ENCODE measurements at regions not wholly inside any gene's neighbourhood (a gene's known extent, or its start where the extent isn't known, plus 50 kb on each side); places are given as distances from the start of the nearest gene placed in this dataset.
"Not testable (repeated sequence)": the region's sequence is repeated elsewhere in the genome, so short reads cannot be mapped to it uniquely, and the experiment has no call there.

DNA sequence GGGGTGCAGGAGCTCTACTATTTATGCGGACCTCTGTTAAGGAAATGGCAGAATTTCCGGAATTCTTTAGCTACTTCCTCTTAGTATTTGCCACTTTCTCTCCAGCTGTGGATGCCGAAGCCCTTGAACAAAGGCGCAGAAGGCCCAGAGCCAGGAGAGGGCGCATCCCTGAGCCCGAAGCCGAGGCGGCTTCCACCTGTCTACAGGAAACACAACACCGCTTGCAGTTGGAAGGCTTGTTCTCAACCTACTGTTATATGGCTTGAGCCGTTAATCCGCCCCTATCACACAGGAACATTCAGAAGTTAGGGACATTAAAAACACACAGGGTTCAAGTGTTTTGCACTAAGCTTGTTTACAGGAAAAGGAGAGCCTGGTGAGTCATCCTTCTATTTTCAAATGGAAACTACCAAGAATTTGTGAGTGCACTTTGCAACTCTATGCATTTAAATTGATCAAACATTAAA lies 417.1 kb downstream of the BCKDHB start:
- intact Hi-C loops (cut with micrococcal nuclease): no loop called here

DNA sequence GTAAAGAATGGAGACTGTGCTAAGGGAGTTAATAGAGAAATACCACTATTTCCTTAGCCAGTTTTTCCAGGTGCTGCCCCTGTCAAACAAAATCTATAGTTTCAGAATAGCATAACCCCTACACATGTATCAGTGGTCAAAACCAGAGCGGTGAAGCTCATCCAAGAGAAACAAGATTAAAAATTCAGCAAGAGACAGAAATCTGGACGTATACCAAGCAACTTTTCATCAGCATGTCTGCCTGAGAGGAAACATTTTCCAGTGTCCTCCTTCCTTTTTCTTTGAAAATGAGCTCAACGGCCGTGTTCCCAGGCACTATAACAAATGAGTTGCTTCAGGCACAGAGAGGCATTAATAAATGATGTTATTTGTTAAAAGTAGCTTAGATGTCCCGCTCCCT lies 416.5 kb downstream of the BCKDHB start:
- intact Hi-C loops (cut with micrococcal nuclease): no loop called here

DNA sequence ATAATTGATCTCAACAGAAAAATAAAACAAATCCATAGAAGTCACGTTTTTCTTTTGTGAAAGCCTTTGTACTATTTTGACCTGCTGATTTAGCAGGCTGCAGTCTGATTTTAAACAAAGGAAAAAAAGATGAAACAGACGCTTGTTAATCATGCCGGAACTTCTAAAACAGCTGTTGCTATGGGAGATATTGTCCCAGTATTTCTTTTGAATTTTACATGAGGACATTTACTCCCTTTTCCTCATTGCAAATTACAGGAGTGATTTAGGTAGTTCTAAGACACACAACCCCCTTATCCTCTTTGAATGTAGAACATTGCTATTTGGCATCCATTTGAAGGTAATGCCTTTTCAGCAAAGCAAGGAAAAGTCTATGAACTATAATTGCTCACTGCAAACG lies 416.1 kb downstream of the BCKDHB start:
- intact Hi-C loops (cut with micrococcal nuclease): no loop called here

DNA sequence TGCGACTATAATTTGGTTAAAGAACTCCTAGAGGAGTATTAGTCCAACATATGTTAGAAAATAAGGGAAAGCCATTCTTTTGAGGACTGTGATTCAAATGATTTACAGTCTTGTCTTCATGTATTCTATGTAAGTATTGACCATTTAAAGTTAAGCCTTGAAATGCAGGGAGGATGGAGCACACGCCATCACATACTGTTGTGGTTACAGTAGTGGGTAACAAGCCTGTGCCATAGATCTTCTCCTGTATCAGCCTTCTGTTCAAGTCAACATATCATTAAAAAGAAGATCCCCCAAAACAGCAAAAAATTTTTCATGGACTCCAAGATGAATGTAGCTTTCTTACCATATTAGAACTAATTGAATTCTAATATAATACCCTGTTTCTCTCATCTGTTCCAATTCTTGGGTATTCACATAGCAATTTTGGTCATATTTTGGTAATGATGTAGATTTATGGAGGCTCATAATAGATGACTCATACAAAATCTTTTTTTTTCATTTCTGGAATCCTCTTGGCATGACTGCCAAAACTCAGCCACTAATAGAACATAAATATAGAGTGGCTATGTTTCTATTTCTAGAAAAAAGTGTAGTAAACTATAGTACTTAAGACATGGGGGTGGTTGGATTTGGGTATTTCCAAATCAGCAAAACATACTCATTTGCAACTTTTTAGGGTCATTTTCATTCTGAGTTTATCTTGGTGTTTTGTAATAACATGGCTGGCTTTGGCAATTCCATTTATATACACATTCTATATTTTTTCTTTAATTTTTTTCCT lies 413.5 kb downstream of the BCKDHB start:
- intact Hi-C loops (cut with micrococcal nuclease): no loop called here

DNA sequence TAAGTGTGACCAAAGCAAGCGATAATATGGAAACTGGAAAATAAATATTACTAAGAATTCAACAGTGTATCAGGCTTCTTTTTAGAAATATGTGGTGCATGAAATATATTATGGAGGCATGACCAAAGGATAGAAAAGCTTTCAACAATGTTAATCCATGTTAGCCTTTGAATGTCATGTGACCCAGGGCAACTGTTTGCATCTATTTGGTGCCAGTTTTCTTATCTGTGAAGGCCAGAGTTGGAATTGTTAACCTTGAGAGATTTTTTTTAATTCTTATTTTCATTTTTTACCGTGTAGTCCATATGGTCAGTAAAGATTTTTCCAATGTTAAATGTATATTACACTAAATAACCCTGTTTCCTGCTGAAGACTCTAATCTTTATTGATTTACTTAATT lies 411.1 kb downstream of the BCKDHB start:
- intact Hi-C loops (cut with micrococcal nuclease): no loop called here

DNA sequence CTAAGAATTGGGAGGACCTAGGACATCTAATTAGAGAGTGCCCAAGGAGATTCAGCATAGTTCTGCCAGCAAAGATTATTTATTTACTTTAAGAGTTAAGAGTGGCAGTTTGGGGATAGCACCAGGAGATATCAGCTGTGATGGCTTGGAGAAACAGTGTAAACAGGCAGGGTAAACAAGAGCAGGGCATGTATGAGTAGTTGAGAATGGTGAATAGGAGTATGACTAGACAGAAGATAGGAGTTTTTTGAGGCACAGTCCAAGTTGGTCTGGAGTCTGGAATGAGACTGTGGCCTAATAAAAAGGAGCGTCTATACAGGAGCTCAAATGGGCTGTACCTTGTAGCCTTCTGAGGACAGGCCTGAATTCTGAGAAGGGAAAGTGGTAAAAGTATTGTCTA lies 404.1 kb downstream of the BCKDHB start:
- intact Hi-C loops (cut with micrococcal nuclease): not testable (repeated sequence)

DNA sequence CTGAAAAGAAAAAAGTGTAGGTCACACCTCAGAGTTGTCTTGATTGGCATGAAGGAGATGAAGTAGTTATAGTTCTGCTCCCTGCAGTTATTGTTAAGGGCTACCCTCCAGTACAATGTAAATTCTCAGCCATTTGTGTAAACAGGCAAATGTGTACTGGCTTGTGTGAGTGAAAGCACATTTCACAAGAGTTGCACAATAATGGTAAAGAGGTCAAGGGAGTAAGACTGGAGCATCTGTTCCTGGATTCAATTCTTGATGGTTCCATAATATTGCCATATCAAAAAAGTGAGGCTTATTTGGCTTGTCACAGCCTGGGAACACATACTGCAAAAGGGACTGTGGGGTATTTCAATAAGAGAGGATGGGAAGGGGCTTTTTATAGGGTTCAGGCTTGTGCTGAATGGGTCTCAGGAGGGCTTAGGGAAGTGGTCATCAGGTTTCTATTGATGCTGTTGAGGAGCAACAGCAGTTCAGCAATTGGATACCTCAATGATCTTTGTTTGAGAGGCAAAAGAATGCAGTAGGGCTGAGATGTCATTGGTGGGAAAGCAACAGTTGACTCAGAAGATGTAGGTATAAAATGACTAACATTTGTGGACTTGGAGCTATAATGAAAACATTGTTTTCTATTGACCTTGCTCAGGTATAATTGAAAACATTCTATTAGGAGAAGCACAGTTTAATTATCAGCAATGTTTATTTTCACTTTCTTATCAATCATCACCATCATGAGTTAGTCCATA lies 402.6 kb downstream of the BCKDHB start:
- intact Hi-C loops (cut with micrococcal nuclease): no loop called here

DNA sequence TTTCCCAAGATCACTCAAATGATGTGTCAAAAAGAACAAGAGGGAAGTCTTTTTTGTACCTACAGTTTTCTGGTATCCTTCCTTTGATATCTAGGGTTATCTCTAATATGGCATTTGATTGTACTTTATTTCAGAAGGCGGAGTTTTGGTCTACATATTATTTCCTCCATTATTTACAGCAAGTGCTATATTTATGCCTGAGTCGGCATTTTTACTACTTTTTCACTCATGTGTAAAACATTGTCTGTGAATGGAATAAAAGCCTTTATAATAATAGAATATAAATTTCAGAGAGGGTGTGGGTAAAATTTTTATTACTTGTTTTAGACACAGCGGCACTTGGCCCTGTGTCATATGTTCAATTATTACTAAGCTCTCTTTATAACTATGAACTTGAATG lies 398.4 kb downstream of the BCKDHB start:
- intact Hi-C loops (cut with micrococcal nuclease): no loop called here

DNA sequence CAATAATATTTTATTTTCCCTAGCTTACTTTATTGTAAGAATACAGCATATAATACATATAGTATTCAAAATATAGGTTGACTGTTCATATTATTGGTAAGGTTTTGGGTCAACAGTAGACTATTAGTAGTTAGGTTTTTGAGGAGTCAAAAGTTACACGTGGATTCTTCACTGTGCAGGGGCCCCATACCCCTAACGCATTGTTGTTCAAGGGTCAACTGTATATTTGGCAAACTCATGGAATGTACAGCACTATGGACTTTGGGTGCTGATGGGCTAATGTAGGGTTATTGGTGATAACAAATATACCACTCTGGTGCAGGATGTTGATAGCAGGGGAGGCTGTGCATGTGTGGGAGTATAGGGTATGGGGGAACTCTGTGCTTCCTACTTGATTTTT lies 397.2 kb downstream of the BCKDHB start:
- intact Hi-C loops (cut with micrococcal nuclease): no loop called here

DNA sequence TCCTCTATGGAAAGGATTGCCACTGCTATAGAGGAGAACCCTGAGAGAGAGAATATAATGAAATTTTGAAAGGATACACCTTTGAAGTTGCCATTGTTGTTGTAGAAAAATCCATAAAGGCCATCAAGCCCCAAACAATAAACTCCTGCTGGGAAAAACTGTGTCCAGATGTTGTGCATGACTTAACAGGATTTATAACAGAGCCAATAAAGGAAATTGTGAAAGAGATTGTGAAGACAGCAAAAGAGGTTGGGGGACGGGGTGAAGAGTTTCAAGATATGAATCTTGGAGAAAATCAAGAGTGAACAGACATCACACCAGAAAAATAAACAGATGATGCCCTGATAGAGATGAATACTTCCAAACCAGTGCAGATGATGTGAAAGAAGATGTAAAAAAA lies 396.4 kb downstream of the BCKDHB start:
- intact Hi-C loops (cut with micrococcal nuclease): no loop called here

DNA sequence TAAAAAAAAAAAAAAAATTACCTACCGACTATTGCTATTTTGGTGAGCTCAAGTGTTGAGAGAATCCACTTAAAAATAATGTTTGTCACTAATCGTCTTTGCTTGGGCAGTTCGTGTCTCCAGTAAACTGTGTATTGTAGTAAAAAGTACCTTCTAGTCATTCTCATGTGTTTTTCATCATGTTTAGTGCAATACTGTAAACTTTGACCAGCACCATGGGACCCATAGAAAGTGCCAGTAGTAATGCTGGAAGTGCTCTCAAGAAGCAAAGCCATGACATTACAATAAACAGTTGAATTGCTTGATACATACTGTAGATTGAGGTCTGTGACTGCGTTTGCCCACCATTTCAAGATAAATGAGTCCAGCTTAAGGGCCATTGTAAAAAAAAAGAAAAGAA lies 395.2 kb downstream of the BCKDHB start:
- intact Hi-C loops (cut with micrococcal nuclease): no loop called here

DNA sequence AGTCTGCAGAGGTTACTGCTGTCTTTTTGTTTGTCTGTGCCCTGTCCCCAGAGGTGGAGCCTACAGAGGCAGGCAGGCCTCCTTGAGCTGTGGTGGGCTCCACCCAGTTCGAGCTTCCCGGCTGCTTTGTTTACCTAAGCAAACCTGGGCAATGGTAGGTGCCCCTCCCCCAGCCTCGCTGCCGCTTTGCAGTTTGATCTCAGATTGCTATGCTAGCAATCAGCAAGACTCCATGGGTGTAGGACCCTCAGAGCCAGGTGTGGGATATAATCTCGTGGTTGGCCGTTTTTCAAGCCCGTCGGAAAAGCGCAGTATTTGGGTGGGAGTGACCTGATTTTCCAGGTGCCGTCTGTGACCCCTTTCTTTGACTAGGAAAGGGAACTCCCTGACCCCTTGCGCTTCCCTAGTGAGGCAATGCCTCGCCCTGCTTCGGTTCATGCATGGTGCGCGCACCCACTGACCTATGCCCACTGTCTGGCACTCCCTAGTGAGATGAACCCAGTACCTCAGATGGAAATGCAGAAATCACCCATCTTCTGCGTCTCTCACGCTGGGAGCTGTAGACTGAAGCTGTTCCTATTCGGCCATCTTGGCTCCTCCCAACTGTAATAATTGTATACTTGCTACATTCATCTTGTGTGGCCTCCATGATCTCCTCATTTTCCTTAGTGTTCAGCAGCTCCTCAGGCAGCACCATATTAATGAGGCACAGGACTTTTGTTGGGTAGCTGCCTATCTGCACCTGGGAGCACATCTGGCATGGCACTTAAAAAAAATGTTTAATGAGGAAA lies 391.4 kb downstream of the BCKDHB start:
- intact Hi-C loops (cut with micrococcal nuclease): not testable (repeated sequence)

DNA sequence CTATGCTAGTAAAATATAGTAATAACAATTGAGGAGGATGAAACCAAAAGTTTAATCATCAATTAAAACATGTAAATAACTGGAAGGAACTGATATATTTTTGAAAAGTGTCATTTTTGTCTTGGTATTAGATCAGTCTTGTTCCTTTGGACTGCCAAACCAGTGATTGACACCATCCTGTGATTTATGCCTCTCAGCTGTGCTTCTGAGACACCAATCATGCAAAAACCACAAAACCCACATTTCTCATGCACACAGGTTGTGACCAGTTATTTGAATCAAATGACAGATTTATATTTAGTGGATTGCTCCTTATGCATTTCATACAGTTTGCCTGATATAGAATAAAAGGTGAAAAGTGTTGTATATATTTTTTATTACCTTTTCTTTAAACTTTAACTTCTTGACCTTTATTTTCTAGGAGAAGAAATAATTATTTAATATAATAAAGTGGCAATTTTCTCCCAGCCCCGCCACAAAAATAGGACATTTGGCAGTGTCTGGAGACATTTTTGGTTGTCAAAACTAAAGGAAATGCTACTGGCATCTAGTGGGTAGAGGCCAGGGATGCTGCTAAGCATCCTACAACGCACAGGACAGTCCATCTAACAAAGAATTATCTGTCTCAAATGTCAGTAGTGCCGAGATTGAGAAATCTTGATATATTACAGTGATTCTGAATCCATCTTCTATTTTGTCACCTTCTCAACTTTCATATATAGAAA lies 383.6 kb downstream of the BCKDHB start:
- intact Hi-C loops (cut with micrococcal nuclease): no loop called here

DNA sequence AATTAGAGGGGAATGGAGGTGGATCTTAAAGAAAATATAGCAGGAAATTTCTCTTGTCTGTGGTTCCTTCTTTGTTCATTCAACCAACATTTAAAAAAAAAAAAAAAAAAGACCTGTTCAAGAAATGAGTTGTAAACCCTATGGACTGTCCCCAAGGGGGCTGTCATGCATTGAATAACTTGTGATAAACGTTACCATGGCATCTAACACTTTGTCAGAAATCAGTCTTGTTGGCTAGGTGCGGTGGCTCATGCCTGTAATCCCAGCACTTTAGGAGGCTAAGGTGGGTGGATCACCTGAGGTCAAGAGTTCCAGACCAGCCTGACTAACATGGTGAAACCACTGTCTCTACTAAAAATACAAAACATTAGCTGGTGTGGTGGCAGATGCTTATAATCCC lies 381.7 kb downstream of the BCKDHB start:
- intact Hi-C loops (cut with micrococcal nuclease): no loop called here

DNA sequence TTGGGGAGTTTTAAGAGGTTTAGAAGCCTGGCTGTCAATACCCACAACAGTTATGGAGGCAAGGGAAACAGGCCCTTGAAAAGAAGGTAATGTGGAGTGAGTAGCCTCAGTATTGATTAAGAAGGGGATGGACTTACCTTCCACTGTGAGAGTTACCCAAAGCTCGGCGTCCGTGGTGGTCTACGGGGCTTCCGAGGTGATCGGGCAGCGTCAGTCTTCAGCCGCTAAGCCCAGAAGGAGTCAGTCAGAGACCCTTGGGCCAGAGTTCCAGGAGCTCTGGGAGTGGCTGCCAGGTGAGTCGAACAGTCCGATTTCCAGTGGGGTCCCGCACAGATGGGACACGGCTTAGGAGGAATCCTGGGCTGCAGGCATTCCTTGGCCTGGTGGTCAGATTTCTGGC lies 379.0 kb downstream of the BCKDHB start:
- intact Hi-C loops (cut with micrococcal nuclease): not testable (repeated sequence)

DNA sequence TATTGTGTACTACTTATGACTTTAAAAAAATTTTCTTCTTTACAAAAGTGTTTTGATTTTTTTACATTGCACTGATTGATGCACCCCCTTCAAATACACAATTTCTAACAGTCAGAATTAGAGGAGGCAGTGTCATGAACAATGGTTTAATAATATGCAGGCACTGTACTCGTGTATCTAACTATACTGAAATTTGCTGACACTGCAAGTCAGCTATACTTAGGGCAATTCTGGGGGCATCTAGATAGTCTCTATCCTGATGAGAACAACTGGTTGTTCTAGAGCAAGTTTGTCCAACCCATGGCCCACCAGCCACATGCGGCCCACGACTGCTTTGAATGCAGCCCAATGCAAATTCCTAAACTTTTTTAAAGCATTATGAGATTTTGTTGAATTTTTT lies 375.6 kb downstream of the BCKDHB start:
- intact Hi-C loops (cut with micrococcal nuclease): no loop called here

DNA sequence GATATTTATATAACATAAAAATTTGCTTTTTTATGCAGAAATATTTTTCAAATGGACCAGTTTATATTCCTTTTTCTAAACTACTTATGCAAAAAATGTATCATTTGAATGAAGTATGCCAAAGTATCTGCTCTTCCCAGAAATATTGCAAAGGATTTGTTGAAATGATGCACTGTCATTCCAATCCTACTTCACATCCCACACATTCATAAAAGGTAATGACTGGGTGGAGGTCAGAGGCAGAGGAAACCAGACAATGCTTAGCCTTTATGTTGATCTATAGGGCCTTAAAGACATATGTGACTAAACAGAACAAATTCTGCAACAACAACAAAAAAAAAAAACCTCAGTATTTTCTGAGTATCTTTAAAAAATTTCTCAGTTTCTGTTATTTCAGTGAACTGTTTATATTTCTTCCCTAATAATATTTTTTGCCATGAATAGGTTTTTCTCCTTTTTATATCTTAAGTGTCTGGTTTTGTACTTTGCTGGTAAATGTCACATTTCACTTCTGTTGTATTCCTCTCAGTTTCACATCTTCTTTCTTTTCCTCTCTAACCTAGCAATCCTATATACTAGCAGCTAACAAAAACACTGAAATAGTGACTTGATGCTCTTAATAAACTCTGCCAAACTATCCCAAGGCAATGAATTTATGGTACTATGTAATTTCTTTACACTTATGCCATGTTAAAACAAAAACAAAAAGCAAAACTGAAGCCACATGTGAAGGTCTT lies 374.1 kb downstream of the BCKDHB start:
- intact Hi-C loops (cut with micrococcal nuclease): no loop called here

DNA sequence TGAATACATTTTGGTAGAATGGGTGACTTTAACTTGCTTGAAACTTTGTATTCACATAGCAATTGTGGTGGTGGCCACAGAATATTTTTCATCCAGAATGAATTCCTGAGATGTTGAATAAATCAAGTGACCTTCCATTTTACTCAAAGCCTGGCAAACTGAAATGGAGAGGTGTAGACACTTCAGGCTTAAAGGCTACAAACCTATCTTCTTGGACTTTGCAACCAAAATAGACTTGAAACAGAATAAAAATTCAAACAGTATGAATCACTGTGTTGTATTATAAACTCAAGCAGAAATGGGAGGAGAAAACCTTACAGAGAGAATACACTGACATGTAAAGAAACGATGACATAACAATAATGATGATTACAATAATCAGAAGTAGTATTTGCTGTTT lies 371.6 kb downstream of the BCKDHB start:
- intact Hi-C loops (cut with micrococcal nuclease): no loop called here

DNA sequence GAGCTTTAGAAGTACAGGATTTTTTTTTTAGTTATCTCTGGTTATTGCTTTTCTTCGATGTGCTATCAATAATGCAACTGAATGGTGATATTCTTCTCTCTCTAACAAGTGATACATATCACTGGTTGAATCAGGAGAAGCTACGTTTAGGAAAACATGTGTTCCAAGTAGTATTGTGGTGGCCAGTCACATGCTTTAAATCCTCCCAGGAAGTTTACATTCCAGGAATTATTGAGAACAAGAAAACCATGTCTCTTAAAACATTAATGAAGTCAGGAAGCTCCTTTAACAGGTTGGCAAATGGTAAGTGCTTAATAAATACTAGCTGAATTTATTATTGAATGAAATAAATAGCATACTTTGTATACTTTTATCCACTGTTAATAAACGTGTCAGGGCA lies 371.1 kb downstream of the BCKDHB start:
- intact Hi-C loops (cut with micrococcal nuclease): no loop called here

DNA sequence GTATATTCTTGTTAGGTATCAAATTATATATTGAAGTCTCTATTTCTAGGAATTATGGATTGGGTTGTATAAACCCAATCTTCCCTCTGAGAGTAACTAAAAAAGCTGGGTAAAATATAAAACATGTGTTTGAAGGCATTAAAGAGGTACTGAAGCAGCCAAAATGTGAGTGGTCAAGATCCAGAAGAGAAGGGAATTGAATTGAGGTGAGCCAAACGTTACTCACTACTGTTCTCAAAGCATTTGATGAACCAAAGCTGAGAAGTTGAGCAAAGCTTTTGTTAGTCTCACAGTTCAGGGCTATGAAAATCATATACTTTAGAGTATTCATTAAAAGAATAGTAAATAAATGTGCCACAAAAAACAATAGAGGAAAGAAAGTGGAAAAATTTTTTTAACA lies 365.8 kb downstream of the BCKDHB start:
- intact Hi-C loops (cut with micrococcal nuclease): no loop called here

DNA sequence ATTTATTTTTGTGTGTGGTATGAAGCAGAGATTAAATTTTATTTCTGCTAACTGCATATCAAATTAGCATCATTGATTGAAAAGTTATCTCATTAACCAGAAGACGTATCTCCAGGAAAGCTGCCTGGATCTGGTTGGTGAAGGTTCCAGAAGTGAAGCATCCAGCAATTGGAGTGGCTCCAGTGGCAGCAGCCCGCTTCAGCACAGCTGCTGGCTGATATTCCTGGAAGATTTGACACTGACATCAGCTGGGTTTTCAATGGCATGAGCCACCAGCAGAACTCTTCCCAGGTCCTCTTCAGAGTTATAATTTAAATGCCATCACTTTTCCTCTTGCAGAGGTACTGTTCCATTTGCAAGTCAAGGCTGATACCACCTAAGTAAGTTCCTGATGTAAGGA lies 363.5 kb downstream of the BCKDHB start:
- intact Hi-C loops (cut with micrococcal nuclease): no loop called here
